ENCODE measurements at regions not wholly inside any gene's neighbourhood (a gene's known extent, or its start where the extent isn't known, plus 50 kb on each side); places are given as distances from the start of the nearest gene placed in this dataset.
"Not testable (repeated sequence)": the region's sequence is repeated elsewhere in the genome, so short reads cannot be mapped to it uniquely, and the experiment has no call there.

DNA sequence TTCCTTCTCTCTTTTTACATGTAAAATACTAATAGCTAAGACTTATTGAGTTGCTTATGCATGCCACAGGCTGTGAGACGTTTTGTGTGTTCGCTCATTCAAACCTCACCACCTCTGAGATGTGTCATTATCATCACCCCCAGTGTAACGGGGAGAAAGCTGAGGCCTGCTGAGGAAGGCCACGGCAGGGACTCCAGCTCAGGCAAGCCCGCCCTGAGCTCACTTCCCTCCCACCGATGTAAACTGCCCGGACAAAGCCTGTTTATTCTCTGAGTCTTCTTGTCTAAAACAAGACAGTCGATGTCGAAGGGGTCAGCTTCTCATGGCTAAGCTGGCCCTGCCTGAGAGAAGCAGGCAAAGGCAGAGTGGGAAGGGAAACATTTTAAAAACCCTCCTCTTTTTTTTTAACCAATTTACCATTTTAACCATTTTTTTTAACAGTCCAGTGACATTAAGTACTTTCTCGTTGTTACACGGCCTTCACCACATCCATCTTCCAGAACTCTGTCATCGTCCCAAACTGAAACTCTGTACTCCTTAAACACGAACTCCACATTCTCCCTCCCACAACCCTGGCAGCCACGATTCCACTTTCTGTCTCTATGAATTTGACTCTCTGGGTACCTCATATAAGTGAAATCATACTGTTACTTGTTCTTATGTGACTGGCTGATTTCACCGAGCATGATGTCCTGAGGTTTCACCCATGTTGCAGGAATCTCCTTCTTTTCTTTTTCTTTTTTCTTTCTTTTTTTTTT is 204.8 kb upstream of the GALNT2 start:
- no peak for DNase-seq

DNA sequence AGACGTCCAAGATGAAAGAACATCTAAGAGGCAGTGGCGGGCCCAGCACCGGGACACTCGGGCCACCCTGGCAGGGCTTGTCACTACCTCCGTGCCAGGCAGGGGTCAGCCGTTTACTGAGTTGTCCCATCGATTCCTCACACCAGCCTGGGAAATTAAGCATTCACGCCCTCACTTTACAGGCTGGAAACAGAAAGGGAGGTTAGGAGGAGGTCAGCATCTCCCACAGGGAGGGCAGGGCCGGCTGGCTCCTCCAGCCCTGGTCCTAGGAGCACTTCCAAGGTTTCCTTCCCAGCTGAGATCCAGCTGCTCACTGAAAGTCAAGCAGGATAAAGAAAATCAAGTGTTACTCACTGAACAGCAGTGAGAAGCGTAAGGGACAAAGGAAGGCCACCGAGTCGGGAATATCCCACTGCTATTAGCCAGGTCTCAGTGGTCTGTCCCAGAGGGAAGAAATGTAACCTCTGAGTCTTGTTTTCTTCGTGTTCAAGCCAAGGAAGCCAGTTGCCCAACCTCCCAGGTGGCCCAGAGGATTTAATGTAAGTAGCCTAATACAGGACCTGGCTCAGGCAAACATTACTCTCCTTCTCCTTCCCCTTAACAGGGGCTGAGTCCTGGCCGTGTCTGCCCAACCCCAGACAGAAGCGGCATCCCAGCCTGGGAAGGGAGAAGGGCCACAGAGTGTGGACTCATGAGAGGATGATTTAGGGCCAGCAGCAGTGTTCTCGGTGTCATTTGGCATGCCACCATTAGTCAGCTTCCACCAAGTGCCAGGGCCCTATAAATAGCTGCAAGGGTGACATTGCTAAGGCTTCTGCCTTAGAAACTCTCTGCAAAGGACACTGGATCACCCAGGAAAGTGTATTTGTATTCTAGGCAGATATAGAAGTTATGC is 203.1 kb upstream of the GALNT2 start:
- DNase-seq: no peak

DNA sequence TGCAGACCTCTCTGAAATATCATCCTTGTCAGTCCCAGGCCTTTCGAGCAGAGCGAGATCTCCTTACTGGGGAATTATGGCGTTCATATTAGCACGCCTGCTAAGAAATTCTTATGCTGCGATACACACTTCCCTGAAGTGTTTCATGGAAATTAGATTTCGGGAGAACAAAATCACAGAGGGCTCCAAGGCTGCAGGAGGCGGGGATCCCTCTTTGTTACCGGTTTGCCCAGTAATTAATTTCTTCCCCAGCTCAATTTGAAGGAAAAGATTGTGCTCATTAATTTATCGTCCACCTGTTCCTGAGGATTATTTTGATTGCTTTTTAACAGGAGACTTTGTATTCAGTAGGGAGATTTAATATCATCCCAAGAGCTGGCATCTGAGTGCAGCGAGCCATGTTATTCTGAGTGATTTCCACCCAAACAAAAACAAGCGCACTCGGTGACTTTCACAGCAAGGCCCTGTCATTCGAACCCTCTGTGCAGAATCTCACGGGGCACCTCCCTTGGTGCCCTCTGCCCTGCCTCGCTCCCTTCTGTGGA is 202.3 kb upstream of the GALNT2 start:
- DNase-seq: peak; percentile 67

DNA sequence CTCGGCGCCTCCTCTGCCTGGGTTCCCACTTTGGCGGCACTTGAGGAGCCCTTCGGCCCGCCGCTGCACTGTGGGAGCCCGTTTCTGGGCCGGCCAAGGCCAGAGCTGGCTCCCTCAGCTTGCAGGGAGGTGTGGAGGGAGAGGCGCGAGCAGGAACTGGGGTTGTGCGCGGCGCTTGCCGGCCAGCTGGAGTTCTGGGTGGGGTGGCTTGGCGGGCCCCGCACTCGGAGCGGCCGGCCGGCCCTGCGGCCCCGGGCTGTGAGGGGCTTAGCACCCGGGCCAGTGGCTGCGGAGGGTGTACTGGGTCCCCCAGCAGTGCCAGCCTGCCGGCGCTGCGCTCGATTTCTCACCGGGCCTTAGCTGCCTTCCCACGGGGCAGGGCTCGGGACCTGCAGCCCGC is 201.7 kb upstream of the GALNT2 start:
- not testable (repeated sequence) for DNase-seq

DNA sequence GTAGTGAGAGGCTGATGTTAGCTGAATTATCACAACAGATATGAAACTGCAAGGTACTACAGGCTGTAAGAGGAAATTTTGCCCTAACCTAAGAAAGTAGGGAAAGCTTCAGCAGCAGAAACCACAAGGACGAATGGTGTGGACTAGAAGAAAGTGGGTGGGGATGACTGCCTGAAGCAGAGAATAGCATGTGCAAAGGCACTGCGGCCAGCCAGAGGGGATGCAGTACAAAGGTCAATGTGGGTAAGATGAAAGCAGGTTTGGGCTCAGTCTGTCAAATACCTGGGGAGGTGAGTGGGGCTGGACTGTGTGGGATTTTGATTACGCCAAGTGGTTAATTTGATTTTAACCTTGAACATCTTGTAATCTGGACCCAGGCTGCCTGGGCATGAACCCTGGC is 199.3 kb upstream of the GALNT2 start:
- no peak for DNase-seq

DNA sequence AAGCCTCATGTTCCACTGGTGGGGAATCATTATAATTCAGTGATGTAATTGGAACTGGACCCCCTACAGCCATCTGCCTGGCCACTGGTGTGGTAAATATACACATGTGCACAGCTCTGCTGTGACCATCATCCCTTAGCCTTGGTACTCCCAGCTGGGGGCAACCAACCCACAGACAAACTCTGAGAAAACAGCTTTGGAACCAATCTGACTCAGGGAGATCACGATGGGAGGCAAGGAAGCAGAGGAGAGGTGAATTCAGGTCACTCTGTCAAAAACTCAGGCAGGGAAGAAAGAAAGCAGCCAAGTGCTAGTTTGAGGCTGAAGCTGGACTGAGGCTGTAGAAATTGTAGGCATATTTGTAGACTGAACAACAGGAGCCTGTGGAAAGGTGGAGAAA is 197.8 kb upstream of the GALNT2 start:
- no peak for DNase-seq

DNA sequence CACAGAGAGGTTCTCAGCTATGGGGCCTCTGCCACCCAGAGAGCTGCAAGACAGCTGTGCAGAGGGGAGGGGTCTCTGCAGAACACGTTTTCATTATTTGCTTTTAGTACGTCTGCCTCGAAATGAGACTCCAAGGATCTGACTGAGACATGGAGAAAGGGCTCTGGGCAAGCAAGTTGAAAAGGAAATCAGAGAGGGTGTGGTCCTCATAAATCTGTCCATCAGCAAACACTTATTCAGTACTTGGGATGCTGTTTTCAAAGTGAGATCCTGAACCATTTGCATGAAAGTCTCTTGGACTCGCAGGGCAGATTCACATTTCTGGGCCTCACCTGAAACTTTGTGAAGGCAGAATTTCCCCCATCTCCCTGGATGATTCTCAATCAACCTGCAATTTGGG is 197.4 kb upstream of the GALNT2 start:
- no peak for DNase-seq

DNA sequence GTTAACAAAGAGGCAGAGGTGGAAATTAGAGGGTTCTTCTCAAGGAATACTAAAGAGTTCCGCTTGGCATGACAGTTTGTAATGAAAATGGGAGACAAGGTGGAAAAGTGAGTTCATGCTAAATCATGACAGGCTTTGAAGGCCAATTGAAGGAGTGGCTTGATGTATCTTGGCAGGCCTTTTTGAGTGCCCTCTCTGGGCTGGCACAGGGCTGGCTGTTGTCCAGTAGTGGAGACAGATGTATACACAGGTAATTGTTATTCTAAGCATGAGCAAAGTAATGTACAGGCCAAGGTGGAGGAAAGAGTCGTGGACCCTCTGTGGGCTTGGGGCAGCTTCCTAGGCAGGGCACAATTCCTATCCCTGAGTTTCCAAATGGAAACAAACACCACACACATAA is 196.7 kb upstream of the GALNT2 start:
- no peak for DNase-seq

DNA sequence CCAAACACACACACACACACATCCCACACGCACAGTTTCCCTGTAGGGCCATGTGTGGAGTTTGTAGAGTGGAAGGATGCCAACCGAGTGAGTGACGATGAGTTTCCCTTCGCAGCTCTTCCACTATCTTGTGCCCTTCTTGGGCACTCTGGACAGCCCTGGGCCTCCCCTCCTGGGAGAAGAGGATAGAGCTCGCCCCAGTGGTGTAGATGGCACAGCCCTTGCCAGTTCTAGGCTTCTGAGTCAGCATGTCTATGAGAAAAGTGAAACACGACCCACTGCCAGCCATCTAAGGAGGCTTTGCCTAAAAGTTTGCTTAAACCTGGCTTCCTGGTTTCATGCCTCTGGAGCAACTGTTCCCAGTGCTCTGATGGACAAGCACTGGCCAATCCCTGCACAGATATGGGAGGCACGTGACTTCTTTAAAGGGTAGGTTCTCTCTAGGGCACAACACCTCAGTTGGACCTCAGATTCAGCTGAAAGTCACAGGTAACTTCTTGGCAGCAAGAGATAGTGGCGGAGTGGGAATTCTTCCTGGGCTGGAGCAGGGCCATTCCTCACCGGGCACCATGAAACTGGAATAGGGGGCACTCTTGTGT is 195.9 kb upstream of the GALNT2 start:
- DNase-seq: no peak

DNA sequence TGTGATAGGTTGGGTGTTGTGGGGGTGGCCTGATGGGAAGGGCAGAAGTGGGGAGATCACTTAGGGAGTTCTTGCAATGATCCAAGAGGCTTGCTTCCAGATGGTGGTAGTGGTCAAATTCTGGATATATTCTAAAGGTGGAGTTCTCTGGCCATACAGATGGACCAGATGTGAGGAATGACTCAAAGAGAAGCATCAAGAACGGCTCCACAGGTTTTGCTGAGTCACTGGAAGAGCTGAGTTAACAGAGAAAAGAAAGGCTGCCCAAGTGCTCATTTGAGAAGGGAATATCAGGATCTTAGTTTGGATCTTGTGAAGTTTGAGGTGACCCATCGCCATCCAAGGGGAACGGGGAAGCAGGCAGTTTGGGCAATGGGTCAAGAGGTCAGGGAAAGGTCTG is 192.9 kb upstream of the GALNT2 start:
- DNase-seq: no peak

DNA sequence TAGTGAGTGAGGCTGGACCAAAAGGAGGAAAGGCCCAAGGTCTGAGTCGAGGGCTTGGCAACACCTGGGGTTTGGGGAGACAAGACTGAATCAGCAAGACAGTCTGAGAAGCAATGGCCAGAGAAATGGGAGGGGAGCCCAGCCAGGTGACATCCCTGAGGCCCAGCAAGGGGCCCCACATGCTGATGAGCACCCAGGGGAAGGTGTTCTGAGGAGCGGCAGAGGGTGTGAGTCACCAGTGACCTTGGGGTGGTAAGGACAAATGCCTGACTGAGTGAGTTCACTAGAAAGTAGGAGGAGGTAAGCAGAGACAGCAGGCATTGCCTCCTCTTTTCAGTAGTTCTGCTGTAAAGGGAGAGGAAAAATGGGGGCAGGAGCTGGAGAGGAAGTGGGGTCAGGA is 192.4 kb upstream of the GALNT2 start:
- DNase-seq: no peak

DNA sequence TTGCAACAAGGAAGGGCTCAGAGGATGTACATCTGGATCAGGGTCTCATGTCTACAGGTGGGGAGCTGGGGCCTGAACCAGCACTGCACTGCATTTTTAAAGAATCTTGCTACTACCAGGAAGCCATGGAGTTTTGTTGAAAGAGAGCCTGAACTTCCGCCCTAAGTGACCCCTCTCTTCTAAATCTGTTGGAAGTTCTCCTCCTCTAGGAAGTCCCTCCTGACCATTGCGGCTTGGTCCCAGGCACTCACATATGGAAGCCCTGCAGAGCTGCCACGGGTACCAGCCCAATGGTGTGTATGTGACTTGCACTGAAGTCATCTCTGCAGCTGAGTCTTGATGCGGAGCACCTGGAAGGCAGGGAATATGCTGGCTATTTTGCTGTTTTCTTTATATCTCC is 192.0 kb upstream of the GALNT2 start:
- DNase-seq: no peak

DNA sequence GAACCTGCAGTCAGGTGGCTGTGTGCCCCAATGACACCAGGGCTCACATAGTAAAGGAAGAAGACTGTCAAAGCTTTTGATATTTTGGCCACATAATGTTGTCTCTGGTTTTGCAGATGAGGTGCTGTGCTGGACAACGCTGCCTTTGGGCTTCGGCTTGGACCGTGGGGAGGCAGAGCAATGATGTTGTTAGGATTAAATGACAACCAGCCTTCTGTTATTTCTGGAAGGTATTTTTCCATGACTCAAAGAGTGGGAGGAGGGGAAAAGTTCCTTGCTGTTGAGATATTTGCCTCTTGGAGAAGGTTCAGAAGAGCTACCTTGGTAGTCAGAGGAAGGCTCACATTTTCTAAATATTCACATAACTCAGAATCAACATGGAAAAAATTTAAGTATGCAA is 187.3 kb upstream of the GALNT2 start:
- DNase-seq: no peak

DNA sequence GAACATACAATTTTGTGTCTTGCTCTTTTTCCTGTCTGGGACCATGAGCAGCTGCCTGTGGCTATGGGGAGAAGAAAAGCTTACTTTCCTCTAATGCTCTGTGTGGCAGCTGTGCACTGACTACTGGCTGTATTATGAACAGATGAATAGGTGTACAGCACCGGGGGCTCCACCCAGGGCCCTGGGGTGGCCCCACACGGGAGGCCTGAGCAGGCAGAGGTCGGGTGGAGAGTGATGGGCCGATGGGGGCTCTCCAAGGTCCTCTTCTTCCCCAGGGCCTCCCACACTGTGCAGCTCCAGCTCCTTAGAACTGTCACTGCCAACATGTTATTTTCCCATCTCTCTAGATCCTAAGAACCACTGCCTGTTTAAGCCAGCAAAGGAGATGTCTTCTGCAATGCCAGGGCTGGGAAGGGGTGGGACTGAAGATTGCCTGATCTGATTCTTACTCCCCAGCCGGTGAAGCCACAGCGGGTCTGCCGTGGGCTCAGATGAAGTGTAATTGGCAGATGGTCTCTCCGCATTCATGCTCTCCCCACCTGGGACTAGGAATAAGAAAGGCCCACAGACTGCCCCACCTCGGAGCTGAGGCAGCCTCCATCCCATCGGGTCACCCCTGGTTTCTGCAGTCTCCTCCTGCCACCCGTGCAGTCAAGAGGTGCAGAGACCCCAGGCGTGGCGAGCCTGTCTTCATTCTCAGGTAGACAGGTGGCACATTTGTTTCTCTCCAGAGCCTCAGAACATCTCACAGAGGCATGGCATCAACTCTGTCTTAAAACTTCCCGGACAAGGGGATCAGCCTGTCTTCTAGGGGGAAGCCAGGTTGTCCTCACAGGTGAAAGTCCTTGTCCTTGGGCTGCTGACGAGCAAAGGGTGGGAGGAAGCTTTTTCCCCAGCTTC is 186.5 kb upstream of the GALNT2 start:
- no peak for DNase-seq

DNA sequence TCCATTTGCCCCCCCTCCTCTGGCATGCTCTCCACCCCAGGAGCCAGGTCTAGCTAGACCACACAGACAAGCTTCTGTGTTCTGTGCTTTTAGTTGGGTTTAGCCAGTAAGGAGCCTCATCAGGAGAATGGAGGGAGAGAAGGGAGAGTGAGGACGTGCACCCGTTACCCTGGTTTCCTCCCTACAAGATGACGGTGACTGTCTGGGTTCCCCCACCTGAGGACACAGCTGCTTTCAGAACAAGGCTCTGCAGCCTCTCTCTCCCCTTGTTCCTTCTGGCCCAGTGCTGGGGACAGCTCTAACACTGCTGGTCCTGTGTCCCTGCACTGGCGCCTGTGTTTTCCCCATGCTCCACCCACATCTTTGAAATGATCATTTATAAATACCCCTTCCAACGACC is 184.4 kb upstream of the GALNT2 start:
- no peak for DNase-seq

DNA sequence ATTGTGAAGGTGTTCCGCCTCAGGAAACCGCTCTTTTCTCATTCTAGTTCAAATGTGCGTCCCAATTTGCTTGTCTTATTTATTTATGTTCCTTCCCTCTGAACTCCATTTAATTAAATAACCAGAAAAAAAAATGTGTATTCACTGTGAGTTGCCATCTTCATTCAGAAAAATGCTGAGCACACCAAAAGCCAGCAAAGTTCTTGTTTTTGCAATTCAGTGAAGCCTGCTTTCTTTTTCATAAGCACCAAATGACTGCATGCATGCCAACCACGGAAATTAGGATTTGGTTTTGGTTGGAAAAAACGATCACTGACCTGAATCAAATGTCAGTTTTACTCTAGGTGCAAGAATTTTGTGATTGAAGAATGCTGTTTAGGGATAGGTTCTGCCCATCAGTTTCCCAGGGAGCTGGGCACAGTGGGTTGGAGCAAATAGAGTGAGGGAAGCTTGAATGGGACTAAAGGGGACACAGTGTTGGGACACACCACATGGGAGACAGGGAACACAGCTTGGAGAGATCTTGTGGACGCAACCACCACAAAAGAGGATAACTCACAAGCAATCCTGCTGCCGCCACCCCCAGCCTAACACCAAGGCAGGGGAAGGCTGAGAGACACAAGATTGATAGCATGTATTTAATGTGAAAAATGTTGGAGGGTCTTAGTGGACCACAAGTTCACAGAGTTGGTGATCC is 183.4 kb upstream of the GALNT2 start:
- DNase-seq: no peak

DNA sequence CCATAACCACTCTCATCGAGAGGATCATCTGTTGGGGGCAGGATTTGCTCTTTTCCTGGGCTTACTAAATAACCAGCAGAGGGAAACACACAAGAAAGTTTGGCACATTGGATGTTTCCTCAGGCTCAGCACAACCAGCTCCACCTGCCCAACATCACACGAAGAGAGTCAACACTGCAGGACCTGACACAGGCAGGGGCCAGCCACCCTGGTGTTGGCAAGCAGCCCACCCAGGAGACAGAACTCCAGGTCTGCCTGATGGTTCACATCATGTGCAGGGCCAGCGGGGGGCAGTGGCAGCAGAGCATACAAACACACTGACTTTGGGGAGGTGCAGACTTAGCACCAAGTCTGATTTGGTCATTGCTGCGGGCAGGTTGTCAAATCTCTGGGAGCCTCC is 182.3 kb upstream of the GALNT2 start:
- DNase-seq: no peak

DNA sequence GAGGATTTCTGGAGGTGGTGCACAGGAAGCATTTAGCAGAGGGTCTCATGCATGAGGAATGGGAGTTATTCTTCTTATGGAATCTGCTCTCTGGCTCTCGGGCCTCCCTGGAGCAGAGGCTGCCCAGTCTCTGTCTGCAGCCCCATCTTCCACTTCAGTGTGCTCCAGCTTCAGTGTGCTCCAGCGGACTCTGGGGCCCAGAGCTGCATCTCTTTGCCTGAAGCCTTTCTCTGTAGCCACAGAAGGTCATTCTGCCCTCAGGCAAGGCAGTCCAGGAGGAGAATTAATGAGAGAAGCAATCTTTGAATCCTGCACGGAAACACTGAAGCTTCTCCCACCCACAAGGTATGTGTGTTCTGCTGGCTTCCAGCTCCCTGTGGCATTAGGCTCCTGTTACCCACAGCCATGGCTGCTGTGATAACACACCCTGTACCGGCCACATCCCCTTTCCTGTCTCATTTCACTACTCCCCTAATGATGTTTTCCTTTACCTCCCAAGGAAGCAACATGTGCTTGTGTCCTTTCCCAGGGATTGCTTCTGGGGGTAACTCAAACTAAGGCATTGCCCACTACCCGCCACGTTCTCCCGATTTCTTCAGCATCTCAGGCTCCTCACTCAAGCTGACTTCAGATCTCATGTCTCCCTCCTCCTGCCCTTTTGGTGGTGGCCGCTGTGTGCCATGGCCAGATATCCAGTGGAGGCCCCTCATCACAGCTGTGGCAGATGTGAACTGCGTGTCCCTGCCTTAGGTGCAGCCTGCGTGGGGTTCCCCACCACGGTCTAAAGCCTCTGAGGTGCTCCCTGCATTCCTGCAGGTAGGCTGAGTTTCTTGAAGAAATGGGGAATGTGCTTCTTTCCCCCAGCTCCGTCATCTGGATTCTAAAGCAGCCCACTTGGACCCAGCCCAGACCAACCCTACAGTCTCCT is 181.2 kb upstream of the GALNT2 start:
- no peak for DNase-seq

DNA sequence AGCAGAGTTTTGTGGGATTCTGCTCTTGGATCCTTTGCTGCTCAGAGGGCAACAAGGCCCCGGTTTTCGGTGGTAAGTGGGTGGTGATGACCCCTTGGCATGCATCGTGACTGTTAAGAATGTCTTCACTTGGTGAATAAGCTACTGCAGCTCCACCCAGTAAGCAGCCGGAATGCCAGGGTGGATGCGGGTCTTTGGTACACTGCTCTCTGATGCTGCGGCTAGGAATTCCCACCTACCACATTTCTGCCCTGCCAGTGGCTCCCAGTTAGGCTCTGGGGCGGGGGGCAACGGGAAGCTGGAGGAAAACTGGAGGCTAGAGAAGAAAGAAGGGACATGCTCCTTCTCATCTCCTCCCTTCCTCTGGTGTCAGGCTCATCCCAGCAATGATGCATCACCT is 180.4 kb upstream of the GALNT2 start:
- no peak for DNase-seq

DNA sequence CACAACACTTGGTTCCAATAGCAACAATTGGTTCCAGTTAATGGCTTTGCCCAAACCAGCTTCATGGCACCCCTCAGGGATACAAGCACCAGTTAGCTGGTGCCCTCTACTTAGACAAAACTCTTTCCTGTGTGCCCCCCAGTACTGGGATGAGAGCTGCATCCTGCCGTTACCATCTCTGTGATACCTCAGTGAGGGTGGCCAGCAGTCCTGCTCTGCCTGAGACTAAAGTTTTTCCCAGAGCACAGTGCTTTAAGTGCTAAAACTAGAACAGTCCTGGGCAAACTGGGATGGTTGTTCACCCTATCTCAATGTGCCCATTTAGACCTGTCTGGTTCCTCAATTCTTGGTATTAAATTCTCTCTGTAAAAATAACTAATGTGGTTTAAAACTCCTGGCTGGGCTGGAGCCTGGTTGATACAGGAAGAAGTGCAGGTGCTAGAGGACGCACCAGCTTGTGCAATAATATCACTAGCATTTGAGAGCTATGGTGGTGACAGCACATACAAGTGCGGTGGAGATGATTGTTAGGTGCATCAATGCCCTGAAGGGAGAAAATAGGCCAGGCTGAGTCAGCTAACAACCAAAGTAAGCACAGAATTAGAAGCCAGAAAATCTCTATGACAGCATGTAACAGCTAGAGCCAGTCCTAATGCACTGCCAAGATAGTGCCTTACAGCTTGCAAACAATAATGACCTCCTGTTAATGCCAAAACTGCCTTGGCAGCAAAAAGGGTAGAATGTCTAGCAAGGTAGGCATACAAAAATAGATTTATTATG is 179.8 kb upstream of the GALNT2 start:
- no peak for DNase-seq

All from NCI-H524 treated with DMSO at 0.1 percent for 48 hours (cell line).